K562 (cell line): ENCODE measurements at regions not wholly inside any gene's neighbourhood (a gene's known extent, or its start where the extent isn't known, plus 50 kb on each side); places are given as distances from the start of the nearest gene placed in this dataset.

ENCODE experiments used
- DPF2 ChIP-seq: fragments of 450-650 bp; IDR thresholded peaks from 2 replicates; pipeline ENCODE4 v1.6.1; 2016
- POLR2AphosphoS5 ChIP-seq: IDR thresholded peaks from 2 replicates; pipeline ENCODE4 v1.6.1; 2011; ENCODE audit warnings: mild to moderate bottlenecking, low read depth, low read length, moderate library complexity; ENCODE audit not compliant: control insufficient read depth, insufficient read depth
- TF ChIP-seq, protein P1 (sequence below), 3 experiments: IDR thresholded peaks in 2 of 3; conservative IDR thresholded peaks in 1 of 3; 2 replicates each; pipeline ENCODE4 v1.5.1; 2011 to 2012; ENCODE audit warnings: low read length in 3 of 3, mild to moderate bottlenecking in 3 of 3, control low read depth in 2 of 3, improper control_type of control experiment in 1 of 3, inconsistent platforms in 1 of 3, low read depth in 1 of 3, mixed read lengths in 1 of 3, moderate library complexity in 1 of 3; ENCODE audit not compliant: insufficient read depth in 2 of 3
- TF ChIP-seq, protein P2 (sequence below): fragments of 450-650 bp; formaldehyde crosslinking; IDR thresholded peaks from 2 replicates; pipeline ENCODE4 v1.4.0; 2022; ENCODE audit warnings: missing genetic modification characterization
- TF ChIP-seq, protein P3 (sequence below): sonication (generic); formaldehyde crosslinking; IDR thresholded peaks from 2 replicates; pipeline ENCODE4 v1.8.0; 2022; ENCODE audit warnings: missing genetic modification reagents, mild to moderate bottlenecking, moderate library complexity, borderline replicate concordance

DNA sequence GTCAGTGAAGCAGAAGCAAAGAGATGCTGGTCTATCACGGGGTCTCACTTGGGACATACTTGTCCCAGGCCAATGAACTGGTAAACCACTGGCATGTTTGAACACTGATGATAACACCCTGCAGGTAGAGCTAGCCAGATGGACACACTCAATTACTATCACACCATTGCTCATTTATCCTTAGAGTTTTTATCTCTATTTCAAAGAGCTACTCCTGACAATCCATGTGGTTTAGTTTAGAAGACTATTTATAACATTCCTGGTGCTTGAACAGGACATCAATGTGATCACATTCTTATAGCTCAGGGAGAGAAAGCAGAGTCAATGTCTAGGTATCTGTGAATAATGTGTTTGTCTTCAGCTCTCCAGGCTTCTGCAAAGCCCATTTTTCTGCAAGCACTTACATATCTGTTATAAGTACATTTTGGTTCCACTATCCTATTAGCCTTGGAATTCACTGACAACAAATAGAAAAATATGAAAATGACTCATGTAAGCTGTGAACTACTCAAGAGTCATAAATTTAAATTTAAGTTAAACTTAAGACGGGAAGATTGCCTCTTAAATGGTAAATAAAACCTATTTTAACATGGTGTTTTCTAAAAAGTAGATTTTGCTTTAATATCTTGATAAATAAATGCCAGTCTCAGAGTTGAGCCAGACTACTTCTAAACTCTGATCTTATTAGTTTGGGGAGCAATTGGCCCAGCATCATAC, 106.7 kb upstream of the MBL2 start:
- TF ChIP-seq POLR2AphosphoS5, result no peak
- no peak for TF ChIP-seq DPF2
- TF ChIP-seq, protein P1, sequence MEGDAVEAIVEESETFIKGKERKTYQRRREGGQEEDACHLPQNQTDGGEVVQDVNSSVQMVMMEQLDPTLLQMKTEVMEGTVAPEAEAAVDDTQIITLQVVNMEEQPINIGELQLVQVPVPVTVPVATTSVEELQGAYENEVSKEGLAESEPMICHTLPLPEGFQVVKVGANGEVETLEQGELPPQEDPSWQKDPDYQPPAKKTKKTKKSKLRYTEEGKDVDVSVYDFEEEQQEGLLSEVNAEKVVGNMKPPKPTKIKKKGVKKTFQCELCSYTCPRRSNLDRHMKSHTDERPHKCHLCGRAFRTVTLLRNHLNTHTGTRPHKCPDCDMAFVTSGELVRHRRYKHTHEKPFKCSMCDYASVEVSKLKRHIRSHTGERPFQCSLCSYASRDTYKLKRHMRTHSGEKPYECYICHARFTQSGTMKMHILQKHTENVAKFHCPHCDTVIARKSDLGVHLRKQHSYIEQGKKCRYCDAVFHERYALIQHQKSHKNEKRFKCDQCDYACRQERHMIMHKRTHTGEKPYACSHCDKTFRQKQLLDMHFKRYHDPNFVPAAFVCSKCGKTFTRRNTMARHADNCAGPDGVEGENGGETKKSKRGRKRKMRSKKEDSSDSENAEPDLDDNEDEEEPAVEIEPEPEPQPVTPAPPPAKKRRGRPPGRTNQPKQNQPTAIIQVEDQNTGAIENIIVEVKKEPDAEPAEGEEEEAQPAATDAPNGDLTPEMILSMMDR (IDR thresholded peaks at IDR 0.05 in 2 of 3, conservative IDR thresholded peaks at IDR 0.05 in 1 of 3; ENCODE audit: insufficient read depth in 2 of 3, low read depth in 1 of 3, low read length in 3 of 3), result no peak
- TF ChIP-seq, protein P2, sequence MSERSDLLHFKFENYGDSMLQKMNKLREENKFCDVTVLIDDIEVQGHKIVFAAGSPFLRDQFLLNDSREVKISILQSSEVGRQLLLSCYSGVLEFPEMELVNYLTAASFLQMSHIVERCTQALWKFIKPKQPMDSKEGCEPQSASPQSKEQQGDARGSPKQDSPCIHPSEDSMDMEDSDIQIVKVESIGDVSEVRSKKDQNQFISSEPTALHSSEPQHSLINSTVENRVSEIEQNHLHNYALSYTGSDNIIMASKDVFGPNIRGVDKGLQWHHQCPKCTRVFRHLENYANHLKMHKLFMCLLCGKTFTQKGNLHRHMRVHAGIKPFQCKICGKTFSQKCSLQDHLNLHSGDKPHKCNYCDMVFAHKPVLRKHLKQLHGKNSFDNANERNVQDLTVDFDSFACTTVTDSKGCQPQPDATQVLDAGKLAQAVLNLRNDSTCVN (CRISPR knock-in tag), result no peak
- TF ChIP-seq, protein P3, sequence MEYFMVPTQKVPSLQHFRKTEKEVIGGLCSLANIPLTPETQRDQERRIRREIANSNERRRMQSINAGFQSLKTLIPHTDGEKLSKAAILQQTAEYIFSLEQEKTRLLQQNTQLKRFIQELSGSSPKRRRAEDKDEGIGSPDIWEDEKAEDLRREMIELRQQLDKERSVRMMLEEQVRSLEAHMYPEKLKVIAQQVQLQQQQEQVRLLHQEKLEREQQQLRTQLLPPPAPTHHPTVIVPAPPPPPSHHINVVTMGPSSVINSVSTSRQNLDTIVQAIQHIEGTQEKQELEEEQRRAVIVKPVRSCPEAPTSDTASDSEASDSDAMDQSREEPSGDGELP (CRISPR knock-in tag), result no peak
